ENCODE measurements at regions not wholly inside any gene's neighbourhood (a gene's known extent, or its start where the extent isn't known, plus 50 kb on each side); places are given as distances from the start of the nearest gene placed in this dataset.
"Not testable (repeated sequence)": the region's sequence is repeated elsewhere in the genome, so short reads cannot be mapped to it uniquely, and the experiment has no call there.

DNA sequence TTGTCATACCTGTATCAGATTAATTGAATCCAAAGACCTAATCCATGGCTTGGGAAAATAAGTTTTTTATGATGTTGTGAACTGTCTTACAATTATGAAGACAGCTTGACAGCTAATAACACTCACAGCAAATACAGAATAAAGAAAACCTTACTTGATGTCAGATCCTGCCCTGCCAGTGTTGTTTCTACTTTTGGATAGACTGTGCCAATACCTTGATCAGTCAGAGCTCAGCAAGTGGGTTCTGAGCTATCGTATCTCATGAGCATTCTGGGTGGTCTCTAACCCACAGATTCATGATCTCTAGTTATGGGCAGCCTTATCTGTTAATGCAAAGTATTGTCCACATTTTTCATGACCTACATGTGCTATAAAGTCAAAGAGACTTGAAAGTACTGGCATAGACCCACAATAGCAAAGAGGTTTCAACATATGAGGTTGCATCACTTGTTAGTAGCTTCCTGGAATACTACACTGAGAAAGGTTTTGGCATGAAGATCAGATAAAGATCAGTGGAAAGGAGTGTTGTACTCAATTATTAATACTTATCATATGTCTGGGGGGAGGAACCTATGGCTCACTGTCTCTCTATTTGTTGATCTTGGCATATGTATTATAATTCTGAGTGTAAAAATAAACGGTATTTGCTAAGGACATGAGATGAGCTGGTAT, 250.7 kb downstream of the UBE2NL start:
- DNase-seq (ENCODE audit: low read depth); in situ Hi-C loops (cut with HindIII; ENCODE audit: low sequenced_read_pairs); H3K4me3 ChIP-seq (ENCODE audit: low read depth, low read length): not testable (repeated sequence)

DNA sequence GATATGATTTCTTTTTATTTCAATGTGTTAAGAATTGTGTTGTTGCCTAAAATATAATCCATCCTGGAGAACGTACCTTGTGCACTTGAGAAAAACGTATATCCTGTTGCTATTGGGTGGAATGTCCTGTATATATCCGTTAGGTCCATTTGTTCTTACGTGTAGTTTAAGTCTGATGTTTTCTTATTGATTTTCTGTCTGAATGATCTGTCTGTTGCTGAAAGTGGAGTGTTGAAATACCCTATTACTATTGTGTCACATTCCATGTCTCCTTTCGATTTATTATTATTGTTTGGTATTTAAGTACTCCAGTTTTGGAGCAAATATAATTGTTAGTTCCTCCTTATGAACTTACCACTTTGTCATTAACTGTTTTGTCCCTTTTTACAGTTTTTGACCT, 270.6 kb downstream of the UBE2NL start:
- DNase-seq (ENCODE audit: low read depth); H3K4me3 ChIP-seq (ENCODE audit: low read depth, low read length); in situ Hi-C loops (cut with HindIII; ENCODE audit: low sequenced_read_pairs): not testable (repeated sequence)

DNA sequence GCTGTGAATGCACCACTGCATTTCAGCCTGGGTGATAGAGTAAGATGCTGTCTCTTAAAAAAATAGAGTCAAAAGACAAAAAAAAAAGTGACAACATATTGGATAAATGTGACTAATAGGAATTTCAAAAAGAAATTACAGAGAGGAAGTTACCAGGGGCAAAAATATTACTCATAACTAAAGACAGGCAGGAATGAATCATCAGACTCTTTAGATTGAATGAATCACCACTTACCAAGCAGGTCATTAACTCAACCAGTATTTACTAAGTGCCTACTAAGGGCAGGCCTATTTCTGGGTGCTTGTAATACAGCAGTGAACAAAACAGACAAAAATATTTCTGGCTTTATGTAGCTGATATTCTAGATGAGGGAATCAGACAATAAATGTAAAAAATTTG, 301.3 kb downstream of the UBE2NL start:
- H3K4me3 ChIP-seq (ENCODE audit: low read depth, low read length); DNase-seq (ENCODE audit: low read depth); in situ Hi-C loops (cut with HindIII; ENCODE audit: low sequenced_read_pairs): not testable (repeated sequence)

DNA sequence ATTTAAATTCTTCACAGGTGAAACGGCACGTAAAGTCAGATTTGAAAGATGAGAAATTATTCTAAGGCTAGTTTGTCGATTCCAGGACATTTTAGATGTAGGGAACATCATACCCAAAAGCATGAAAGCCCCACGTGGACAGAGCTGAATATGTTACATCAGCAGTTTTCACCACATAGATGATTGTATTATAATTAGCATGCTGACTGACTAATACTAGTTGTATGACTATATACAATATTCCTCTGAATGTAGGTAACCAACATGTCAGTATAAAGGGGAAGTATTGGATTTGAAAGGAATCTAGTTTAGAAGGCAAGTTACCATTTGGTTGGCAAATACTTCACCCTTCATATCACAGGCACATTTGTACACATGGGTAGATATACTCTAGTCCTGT, 304.6 kb downstream of the UBE2NL start:
- H3K4me3 ChIP-seq (ENCODE audit: low read depth, low read length); in situ Hi-C loops (cut with HindIII; ENCODE audit: low sequenced_read_pairs); DNase-seq (ENCODE audit: low read depth): not testable (repeated sequence)

DNA sequence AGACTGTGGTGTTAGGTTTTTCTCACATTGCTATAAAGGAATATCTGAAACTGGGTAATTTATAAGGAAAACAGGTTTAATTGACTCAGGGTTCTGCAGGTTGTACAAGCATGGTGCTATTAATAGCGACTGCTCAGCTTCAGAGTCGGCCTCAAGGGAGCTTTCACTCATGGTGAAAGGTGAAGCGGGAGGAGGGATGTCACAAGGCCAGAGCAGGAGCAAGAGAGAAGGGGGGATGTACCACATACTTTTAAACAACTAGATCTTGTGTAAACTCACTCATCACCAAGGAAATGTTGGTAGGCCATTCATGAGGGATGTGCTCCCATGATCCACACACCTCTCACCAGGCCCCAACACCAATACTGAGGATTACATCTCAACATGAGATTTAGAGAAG, 313.2 kb downstream of the UBE2NL start:
- H3K4me3 ChIP-seq (ENCODE audit: low read depth, low read length); DNase-seq (ENCODE audit: low read depth); in situ Hi-C loops (cut with HindIII; ENCODE audit: low sequenced_read_pairs): not testable (repeated sequence)

DNA sequence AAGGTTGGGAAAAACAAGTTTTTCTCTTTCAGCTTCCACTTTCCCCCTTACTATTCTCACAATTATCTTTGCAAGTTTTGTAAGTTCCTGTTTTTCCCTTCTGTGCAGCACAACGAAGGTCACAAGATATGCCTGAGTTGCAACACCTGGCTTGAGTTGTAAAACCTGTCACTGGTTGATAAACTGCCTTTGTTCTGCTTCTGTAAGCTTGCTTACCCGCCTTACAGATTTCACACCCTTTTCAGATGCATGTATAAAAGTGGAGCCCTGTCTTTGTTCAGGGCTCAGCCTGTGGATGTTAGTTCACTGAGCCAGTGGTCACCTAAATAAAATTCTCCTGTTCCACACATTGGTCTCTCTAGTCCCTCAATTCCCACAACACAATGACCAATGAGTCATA, 318.9 kb downstream of the UBE2NL start:
- H3K4me3 ChIP-seq (ENCODE audit: low read depth, low read length); in situ Hi-C loops (cut with HindIII; ENCODE audit: low sequenced_read_pairs); DNase-seq (ENCODE audit: low read depth): not testable (repeated sequence)

DNA sequence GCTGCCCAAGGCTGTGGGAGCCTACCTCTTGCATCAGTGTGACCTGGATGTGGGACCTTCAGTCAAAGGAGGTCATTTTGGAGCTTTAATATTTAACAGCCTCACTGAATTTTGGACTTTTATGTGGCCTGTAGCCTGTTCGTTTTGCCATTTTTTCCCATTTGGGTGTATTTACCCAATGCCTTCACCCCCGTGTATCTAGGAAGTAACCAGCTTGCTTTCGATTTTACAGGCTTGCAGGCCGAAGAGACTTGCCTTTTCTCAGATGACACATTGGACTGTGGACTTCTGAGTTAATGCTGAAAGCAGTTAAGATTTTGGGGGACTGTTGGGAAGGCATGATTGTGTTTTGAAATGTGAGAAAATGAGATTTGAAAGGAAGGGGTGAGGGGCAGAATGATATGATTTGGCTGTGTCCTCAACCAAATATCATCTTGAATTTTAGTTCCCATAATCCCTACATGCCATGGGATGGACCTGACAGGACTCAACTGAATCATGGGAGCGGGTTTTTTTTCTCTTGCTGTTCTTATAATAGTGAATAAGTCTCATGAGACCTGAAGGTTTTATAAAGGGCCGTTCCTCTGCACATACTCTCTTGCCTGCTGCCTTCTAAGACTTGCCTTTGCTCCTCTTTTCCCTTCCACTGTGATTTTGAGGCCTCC, 324.6 kb downstream of the UBE2NL start:
- DNase-seq (ENCODE audit: low read depth); H3K4me3 ChIP-seq (ENCODE audit: low read depth, low read length); in situ Hi-C loops (cut with HindIII; ENCODE audit: low sequenced_read_pairs): not testable (repeated sequence)

DNA sequence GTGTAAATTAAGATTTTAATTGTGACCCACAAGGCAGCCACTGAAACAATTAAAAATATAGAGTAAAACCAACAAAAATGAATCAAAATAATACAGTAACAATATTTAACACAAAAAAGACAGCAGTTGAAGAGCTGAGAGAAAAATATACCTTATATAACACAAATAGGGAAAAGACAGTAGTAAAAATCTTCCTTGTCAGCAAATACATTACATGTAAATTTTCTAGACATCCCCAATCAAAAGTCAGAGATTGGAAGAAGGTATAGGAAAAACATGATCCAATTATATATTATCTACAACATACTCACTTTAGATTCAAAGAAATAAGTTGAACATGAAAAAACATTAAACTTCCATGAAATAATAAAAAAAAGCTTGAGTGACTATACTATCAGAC, 330.8 kb downstream of the UBE2NL start:
- DNase-seq (ENCODE audit: low read depth), result no peak
- no peak overlapping the region for H3K4me3 ChIP-seq (ENCODE audit: low read depth, low read length)
- in situ Hi-C loops (cut with HindIII; ENCODE audit: low sequenced_read_pairs), result no loop called here
- TF ChIP-seq, protein P1, sequence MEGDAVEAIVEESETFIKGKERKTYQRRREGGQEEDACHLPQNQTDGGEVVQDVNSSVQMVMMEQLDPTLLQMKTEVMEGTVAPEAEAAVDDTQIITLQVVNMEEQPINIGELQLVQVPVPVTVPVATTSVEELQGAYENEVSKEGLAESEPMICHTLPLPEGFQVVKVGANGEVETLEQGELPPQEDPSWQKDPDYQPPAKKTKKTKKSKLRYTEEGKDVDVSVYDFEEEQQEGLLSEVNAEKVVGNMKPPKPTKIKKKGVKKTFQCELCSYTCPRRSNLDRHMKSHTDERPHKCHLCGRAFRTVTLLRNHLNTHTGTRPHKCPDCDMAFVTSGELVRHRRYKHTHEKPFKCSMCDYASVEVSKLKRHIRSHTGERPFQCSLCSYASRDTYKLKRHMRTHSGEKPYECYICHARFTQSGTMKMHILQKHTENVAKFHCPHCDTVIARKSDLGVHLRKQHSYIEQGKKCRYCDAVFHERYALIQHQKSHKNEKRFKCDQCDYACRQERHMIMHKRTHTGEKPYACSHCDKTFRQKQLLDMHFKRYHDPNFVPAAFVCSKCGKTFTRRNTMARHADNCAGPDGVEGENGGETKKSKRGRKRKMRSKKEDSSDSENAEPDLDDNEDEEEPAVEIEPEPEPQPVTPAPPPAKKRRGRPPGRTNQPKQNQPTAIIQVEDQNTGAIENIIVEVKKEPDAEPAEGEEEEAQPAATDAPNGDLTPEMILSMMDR (IDR thresholded peaks at IDR 0.05; ENCODE audit: low read depth, low read length, missing control alignments), result no peak

DNA sequence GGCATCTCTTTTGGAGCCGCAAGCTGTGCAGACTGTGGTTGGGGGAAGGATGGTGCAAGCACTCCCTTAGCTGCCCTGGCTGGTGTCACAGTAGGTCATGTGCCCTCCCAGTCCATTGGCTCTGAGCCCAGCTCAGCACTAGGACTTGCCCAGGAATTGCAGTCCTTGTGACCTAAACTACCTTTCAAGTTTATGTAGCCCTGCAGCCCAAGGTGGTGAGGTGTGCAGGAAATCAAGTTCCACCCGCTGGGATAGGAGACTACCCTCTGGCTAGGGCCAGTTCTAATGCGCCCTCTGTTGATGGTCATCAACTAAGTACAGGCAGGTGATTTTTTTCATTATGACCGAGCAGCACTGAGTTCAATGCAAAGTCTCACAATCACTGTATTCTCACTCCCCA, 335.2 kb downstream of the UBE2NL start:
- TF ChIP-seq, protein P1 (IDR thresholded peaks at IDR 0.05; ENCODE audit: low read depth, low read length, missing control alignments), result no peak
- no peak for DNase-seq (ENCODE audit: low read depth)
- in situ Hi-C loops (cut with HindIII; ENCODE audit: low sequenced_read_pairs), result no loop called here
- no peak overlapping the region for H3K4me3 ChIP-seq (ENCODE audit: low read depth, low read length)

DNA sequence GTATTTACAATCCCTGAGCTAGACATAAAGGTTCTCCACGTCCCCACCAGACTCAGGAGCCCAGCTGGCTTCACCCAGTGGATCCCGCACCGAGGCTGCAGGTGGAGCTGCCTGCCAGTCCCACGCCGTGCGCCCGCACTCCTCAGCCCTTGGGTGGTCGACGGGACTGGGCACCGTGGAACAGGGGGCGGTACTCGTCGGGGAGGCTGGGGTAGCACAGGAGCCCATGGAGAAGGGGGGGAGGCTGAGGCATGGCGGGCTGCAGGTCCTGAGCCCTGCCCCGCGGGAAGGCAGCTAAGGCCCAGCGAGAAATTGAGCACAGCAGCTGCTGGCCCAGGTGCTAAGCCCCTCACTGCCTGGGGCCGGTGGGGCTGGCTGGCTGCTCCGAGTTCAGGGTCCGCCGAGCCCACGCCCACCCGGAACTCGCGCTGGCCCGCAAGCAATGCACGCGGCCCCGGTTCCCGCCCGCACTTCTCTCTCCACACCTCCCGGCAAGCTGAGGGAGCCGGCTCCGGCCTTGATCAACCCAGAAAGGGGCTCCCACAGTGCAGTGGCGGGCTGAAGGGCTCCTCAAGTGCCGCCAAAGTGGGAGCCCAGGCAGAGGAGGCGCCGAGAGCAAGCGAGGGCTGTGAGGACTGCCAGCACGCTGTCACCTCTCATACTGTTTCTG, 347.4 kb downstream of the UBE2NL start:
- in situ Hi-C loops (cut with HindIII; ENCODE audit: low sequenced_read_pairs); H3K4me3 ChIP-seq (ENCODE audit: low read depth, low read length); DNase-seq (ENCODE audit: low read depth): not testable (repeated sequence)

DNA sequence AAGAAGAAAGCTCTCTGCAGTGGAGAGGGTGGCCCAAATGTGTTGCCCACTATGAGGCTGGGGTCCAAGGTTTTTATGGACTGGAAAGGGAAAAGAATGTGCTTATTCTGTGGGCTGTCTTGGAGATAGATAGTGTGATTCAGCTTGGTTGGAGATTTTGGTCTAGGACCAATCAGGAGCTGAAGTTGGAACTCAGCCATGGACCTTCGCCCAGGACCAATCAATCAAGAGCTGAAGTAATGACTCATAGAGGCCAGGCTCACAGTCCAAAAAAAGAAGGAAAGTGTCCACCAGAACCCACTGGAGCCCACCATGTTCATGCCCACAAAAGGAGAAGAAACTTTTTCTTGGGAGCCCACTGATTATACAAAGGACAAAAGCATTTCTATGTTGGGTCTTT, 369.5 kb downstream of the UBE2NL start:
- H3K4me3 ChIP-seq (ENCODE audit: low read depth, low read length), result no peak overlapping the region
- DNase-seq (ENCODE audit: low read depth), result no peak
- in situ Hi-C loops (cut with HindIII; ENCODE audit: low sequenced_read_pairs), result no loop called here
- TF ChIP-seq, protein P1 (IDR thresholded peaks at IDR 0.05; ENCODE audit: low read depth, low read length, missing control alignments), result no peak

All from astrocyte of the cerebellum (primary cell).